H9 (cell line): ENCODE measurements at regions not wholly inside any gene's neighbourhood (a gene's known extent, or its start where the extent isn't known, plus 50 kb on each side); places are given as distances from the start of the nearest gene placed in this dataset.

Source experiments
- DNase-seq: peaks from one replicate; pipeline ENCODE4 v3.0.0-alpha.2; 2017
- H2AFZ ChIP-seq: one replicate; pipeline ENCODE4 v1.6.1; 2013; ENCODE audit warnings: mild to moderate bottlenecking, low read length, control low read depth, moderate library complexity
- H2AK5ac ChIP-seq: 2 replicates; pipeline ENCODE4 v1.6.1; 2013; ENCODE audit warnings: low read length, control low read depth, mixed read lengths; ENCODE audit not compliant: insufficient read length
- H2BK120ac ChIP-seq: one replicate; pipeline ENCODE4 v1.6.1; 2013; ENCODE audit warnings: low read depth, mild to moderate bottlenecking, low read length, control low read depth, inconsistent platforms; ENCODE audit not compliant: poor library complexity, severe bottlenecking
- H2BK12ac ChIP-seq: 2 replicates; pipeline ENCODE4 v1.6.1; 2013; ENCODE audit warnings: low read length, control low read depth, mixed read lengths, low read depth; ENCODE audit not compliant: insufficient read length
- H2BK15ac ChIP-seq: 2 replicates; pipeline ENCODE4 v1.6.1; 2013; ENCODE audit warnings: low read depth, low read length, control low read depth
- H2BK20ac ChIP-seq: one replicate; pipeline ENCODE4 v1.6.1; 2013; ENCODE audit warnings: low read depth, mild to moderate bottlenecking, low read length, control low read depth, inconsistent platforms; ENCODE audit not compliant: poor library complexity, severe bottlenecking
- H2BK5ac ChIP-seq: 2 replicates; pipeline ENCODE4 v1.6.1; 2013; ENCODE audit warnings: low read length, control low read depth, mixed read lengths; ENCODE audit not compliant: insufficient read length
- H3K14ac ChIP-seq: 2 replicates; pipeline ENCODE4 v1.6.1; 2013; ENCODE audit warnings: low read length, control low read depth; ENCODE audit not compliant: insufficient read depth
- H3K18ac ChIP-seq: 2 replicates; pipeline ENCODE4 v1.6.1; 2013; ENCODE audit warnings: low read depth, mild to moderate bottlenecking, mixed read lengths, low read length, control low read depth; ENCODE audit not compliant: insufficient read length
- H3K23ac ChIP-seq: 2 replicates; pipeline ENCODE4 v1.6.1; 2013; ENCODE audit warnings: low read length, control low read depth, mixed read lengths, low read depth; ENCODE audit not compliant: insufficient read length
- H3K23me2 ChIP-seq: 2 replicates; pipeline ENCODE4 v1.6.1; 2013; ENCODE audit warnings: low read depth, mild to moderate bottlenecking, mixed read lengths, low read length, control low read depth; ENCODE audit not compliant: insufficient read length, poor library complexity, severe bottlenecking
- H3K27ac ChIP-seq: 2 replicates; pipeline ENCODE4 v1.5.1; 2013; ENCODE audit warnings: low read length, control low read depth, mixed read lengths, low read depth; ENCODE audit not compliant: insufficient read length
- H3K27me3 ChIP-seq: 2 replicates; pipeline ENCODE4 v1.6.1; 2013; ENCODE audit warnings: low read length, control low read depth, inconsistent platforms; ENCODE audit not compliant: insufficient read depth
- H3K4ac ChIP-seq: 2 replicates; pipeline ENCODE4 v1.6.1; 2013; ENCODE audit warnings: low read depth, mild to moderate bottlenecking, control low read depth, inconsistent platforms, low read length, moderate library complexity
- H3K4me1 ChIP-seq: 2 replicates; pipeline ENCODE4 v1.6.1; 2013; ENCODE audit warnings: low read length, control low read depth, inconsistent platforms; ENCODE audit not compliant: insufficient read depth
- H3K4me2 ChIP-seq: 2 replicates; pipeline ENCODE4 v1.6.1; 2013; ENCODE audit warnings: low read length, control low read depth, mixed read lengths; ENCODE audit not compliant: insufficient read length, insufficient read depth
- H3K56ac ChIP-seq: 2 replicates; pipeline ENCODE4 v1.6.1; 2013; ENCODE audit warnings: low read depth, mild to moderate bottlenecking, mixed read lengths, low read length, control low read depth; ENCODE audit not compliant: insufficient read length
- H3K79me1 ChIP-seq: 2 replicates; pipeline ENCODE4 v1.6.1; 2013; ENCODE audit warnings: low read depth, mild to moderate bottlenecking, moderate library complexity, low read length, control low read depth, inconsistent platforms; ENCODE audit not compliant: insufficient read depth, poor library complexity, severe bottlenecking
- H3K79me2 ChIP-seq: 2 replicates; pipeline ENCODE4 v1.6.1; 2013; ENCODE audit warnings: low read length, control low read depth, inconsistent platforms; ENCODE audit not compliant: insufficient read depth
- H3K9ac ChIP-seq: 2 replicates; pipeline ENCODE4 v1.6.1; 2013; ENCODE audit warnings: low read length, control low read depth, mixed read lengths; ENCODE audit not compliant: insufficient read length; ENCODE audit errors: extremely low read depth
- H3K9me3 ChIP-seq: one replicate; pipeline ENCODE4 v1.6.1; 2013; ENCODE audit warnings: low read depth, low read length, inconsistent platforms; ENCODE audit not compliant: control insufficient read depth
- H3T11ph ChIP-seq: one replicate; pipeline ENCODE4 v1.6.1; 2013; ENCODE audit warnings: mild to moderate bottlenecking, low read length, control low read depth, inconsistent platforms
- H4K20me1 ChIP-seq: one replicate; pipeline ENCODE4 v1.6.1; 2013; ENCODE audit not compliant: control insufficient read depth, insufficient read length, insufficient read depth
- H4K5ac ChIP-seq: 2 replicates; pipeline ENCODE4 v1.6.1; 2013; ENCODE audit warnings: low read depth, mild to moderate bottlenecking, mixed read lengths, low read length, control low read depth; ENCODE audit not compliant: insufficient read length
- H4K8ac ChIP-seq: replicated peaks from 2 replicates; pipeline ENCODE4 v1.6.1; 2013; ENCODE audit warnings: low read length, control low read depth, mixed read lengths, low read depth; ENCODE audit not compliant: insufficient read length
- H4K91ac ChIP-seq: 2 replicates; pipeline ENCODE4 v1.6.1; 2013; ENCODE audit warnings: low read depth, mild to moderate bottlenecking, moderate library complexity, mixed read lengths, low read length, control low read depth; ENCODE audit not compliant: insufficient read length
- H3K27ac Mint-ChIP-seq, 3 experiments: 2 replicates in 2 of 3; 3 replicates in 1 of 3; pipeline ENCODE4 v1.8.0; 2020 to 2021; ENCODE audit warnings: mixed read lengths in 3 of 3, mild to moderate bottlenecking in 1 of 3, moderate library complexity in 1 of 3
- H3K27me3 Mint-ChIP-seq: 2 replicates; pipeline ENCODE4 v1.8.0; 2021; ENCODE audit warnings: low read depth, mild to moderate bottlenecking, moderate library complexity, mixed read lengths
- H3K36me3 Mint-ChIP-seq, 3 experiments: 2 replicates in 2 of 3; 3 replicates in 1 of 3; pipeline ENCODE4 v1.8.0; 2020 to 2021; ENCODE audit warnings: low read depth in 3 of 3, mixed read lengths in 3 of 3; ENCODE audit not compliant: insufficient read depth in 1 of 3
- H3K4me1 Mint-ChIP-seq, 2 experiments: 2 replicates each; pipeline ENCODE4 v1.8.0; 2020; ENCODE audit warnings: mixed read lengths in 2 of 2
- H3K4me3 Mint-ChIP-seq, 2 experiments: 2 replicates in 1 of 2; 3 replicates in 1 of 2; pipeline ENCODE4 v1.8.0; 2020 to 2021; ENCODE audit warnings: mild to moderate bottlenecking in 2 of 2, mixed read lengths in 2 of 2, moderate library complexity in 1 of 2
- H3K9me3 Mint-ChIP-seq, 2 experiments: 2 replicates in 1 of 2; 3 replicates in 1 of 2; pipeline ENCODE4 v1.8.0; 2020; ENCODE audit warnings: mild to moderate bottlenecking in 2 of 2, mixed read lengths in 2 of 2, moderate library complexity in 1 of 2
- WGBS: extraction: QIAGEN DNeasy Blood & Tissue Kit; methylation state at CpG from one replicate; pipeline ENCODE4 v1.1.7; 2013; ENCODE audit warnings: missing lambda C conversion rate, low lambda C conversion rate, mixed read lengths; ENCODE audit not compliant: insufficient read length; ENCODE audit errors: extremely low coverage; 5-methylcytosine and 5-hydroxymethylcytosine counted together
- TF ChIP-seq, protein P1 (sequence below): fragments of 200-600 bp; sonication (generic); conservative IDR thresholded peaks from 3 replicates; pipeline ENCODE4 v1.8.0; 2021; ENCODE audit warnings: antibody characterized with exemption, mild to moderate bottlenecking

DNA sequence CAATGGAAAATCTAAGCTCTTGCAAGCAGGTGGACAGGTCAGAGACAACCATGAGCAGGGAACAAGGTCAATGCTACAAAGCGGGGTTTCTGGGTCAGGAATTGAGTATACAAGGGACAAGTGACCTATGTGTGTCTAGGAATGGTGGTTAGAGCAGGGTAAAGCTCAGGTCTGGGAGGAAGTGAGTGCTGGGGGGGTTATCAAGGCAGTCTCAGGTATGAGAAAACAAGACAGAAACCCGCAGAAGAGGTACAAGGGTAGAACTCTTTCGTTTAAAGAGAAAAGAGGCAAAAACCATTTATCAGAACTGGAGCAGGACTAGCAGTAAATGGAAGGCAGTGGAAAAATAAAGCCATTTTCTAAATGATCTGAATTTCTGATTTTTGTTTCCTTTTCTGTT, 298.4 kb downstream of the ALDH8A1 start:
- Histone ChIP-seq H2BK15ac (no peak overlapping the region), H3K9ac (no peak overlapping the region), H3K9me3 (no peaks in the 10 kb centered on the region), H3K23ac (no peak overlapping the region), H3K4me2 (no peak overlapping the region), H2AK5ac (no peak overlapping the region), H2BK120ac (no peak overlapping the region), H3K4me1 (no peaks in the 10 kb centered on the region), H3K79me1 (no peaks in the 10 kb centered on the region), H4K91ac (no peak overlapping the region), H2BK5ac (no peak overlapping the region), H3K18ac (no peak overlapping the region), H4K8ac (no peak overlapping the region), H2BK20ac (no peak overlapping the region), H3K4ac (no peak overlapping the region), H2BK12ac (no peak overlapping the region), H3K27me3 (no peaks in the 10 kb centered on the region), H3K56ac (no peak overlapping the region), H3K27ac (no peak overlapping the region), H2AFZ (no peak overlapping the region), H3K14ac (no peak overlapping the region), H4K20me1 (no peaks in the 10 kb centered on the region), H3T11ph (no peak overlapping the region), H3K23me2 (no peaks in the 10 kb centered on the region), H4K5ac (no peak overlapping the region), H3K79me2 (no peaks in the 10 kb centered on the region)
- Mint-ChIP-seq H3K9me3 (no peaks in the 10 kb centered on the region), H3K4me1 (no peaks in the 10 kb centered on the region), H3K27me3 (no peaks in the 10 kb centered on the region), H3K27ac (no peak overlapping the region; a peak in 1 of 7 replicates), H3K4me3 (no peak overlapping the region), H3K36me3 (no peaks in the 10 kb centered on the region)
- TF ChIP-seq, protein P1, sequence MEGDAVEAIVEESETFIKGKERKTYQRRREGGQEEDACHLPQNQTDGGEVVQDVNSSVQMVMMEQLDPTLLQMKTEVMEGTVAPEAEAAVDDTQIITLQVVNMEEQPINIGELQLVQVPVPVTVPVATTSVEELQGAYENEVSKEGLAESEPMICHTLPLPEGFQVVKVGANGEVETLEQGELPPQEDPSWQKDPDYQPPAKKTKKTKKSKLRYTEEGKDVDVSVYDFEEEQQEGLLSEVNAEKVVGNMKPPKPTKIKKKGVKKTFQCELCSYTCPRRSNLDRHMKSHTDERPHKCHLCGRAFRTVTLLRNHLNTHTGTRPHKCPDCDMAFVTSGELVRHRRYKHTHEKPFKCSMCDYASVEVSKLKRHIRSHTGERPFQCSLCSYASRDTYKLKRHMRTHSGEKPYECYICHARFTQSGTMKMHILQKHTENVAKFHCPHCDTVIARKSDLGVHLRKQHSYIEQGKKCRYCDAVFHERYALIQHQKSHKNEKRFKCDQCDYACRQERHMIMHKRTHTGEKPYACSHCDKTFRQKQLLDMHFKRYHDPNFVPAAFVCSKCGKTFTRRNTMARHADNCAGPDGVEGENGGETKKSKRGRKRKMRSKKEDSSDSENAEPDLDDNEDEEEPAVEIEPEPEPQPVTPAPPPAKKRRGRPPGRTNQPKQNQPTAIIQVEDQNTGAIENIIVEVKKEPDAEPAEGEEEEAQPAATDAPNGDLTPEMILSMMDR = no peak
- whole genome bisulfite sequencing = no CpG with 5 or more reads among the region's 3 CpGs
- no peak for DNase-seq
